ENCODE measurements at regions not wholly inside any gene's neighbourhood (a gene's known extent, or its start where the extent isn't known, plus 50 kb on each side); places are given as distances from the start of the nearest gene placed in this dataset.

DNA sequence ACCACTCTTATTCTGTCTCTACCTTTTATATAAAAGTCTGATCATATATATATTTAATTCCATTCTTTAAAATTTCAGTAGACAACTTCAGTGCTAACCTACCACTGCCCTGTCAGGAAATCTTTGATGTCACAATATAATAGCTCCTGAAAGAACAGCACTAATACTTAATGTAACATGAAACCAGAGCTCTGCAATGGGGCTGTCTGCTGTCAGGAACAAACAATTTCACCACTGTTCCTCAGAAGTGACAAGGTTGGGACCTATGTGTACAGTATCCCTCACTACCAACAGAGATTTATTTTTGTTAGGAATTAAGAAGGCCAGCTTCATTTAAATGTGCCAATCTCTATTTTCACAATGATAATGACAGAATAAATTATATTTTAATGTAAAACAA, 165.5 kb upstream of the C11orf58 start:
- TF ChIP-seq, protein P1, sequence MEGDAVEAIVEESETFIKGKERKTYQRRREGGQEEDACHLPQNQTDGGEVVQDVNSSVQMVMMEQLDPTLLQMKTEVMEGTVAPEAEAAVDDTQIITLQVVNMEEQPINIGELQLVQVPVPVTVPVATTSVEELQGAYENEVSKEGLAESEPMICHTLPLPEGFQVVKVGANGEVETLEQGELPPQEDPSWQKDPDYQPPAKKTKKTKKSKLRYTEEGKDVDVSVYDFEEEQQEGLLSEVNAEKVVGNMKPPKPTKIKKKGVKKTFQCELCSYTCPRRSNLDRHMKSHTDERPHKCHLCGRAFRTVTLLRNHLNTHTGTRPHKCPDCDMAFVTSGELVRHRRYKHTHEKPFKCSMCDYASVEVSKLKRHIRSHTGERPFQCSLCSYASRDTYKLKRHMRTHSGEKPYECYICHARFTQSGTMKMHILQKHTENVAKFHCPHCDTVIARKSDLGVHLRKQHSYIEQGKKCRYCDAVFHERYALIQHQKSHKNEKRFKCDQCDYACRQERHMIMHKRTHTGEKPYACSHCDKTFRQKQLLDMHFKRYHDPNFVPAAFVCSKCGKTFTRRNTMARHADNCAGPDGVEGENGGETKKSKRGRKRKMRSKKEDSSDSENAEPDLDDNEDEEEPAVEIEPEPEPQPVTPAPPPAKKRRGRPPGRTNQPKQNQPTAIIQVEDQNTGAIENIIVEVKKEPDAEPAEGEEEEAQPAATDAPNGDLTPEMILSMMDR (IDR thresholded peaks at IDR 0.05): no peak
- TF ChIP-seq POLR2A (IDR thresholded peaks at IDR 0.05): no peak

Data from tibial nerve (tissue), 3 donors.